ENCODE measurements at regions not wholly inside any gene's neighbourhood (a gene's known extent, or its start where the extent isn't known, plus 50 kb on each side); places are given as distances from the start of the nearest gene placed in this dataset.

- no peak for TF ChIP-seq CTCF (IDR thresholded peaks at IDR 0.05)
- peaks cover 4% of the 10 kb centered on the region for H3K9me3 Mint-ChIP-seq
- DNase-seq = no peak
- peak overlapping the region; percentile 70 for H3K27ac Mint-ChIP-seq
- peaks cover 7% of the 10 kb centered on the region for H3K27me3 Mint-ChIP-seq (ENCODE audit: low read depth, poor library complexity)
- peaks cover 50% of the 10 kb centered on the region for H3K4me1 Mint-ChIP-seq
- no peak overlapping the region for H3K4me3 Mint-ChIP-seq
- no peaks in the 10 kb centered on the region for H3K36me3 Mint-ChIP-seq (ENCODE audit: low read depth)
Observed at GRCh38 chr2:19652811-19653210, 249.0 kb downstream of the TTC32 start.

GRCh38 chr2:19651466-19651865 is 250.3 kb downstream of the TTC32 start:
- Mint-ChIP-seq H3K9me3 (no peaks in the 10 kb centered on the region), H3K4me1 (peaks cover 59% of the 10 kb centered on the region), H3K36me3 (ENCODE audit: low read depth) (no peaks in the 10 kb centered on the region), H3K27ac (no peak overlapping the region), H3K27me3 (ENCODE audit: low read depth, poor library complexity) (peaks cover 7% of the 10 kb centered on the region), H3K4me3 (no peak overlapping the region)
- DNase-seq = no peak
- no peak for TF ChIP-seq CTCF (IDR thresholded peaks at IDR 0.05)

- Mint-ChIP-seq H3K4me3 (no peak overlapping the region), H3K36me3 (ENCODE audit: low read depth) (peaks cover under 1% of the 10 kb centered on the region), H3K27me3 (ENCODE audit: low read depth, poor library complexity) (peaks cover 7% of the 10 kb centered on the region), H3K27ac (no peak overlapping the region), H3K4me1 (peaks cover 48% of the 10 kb centered on the region), H3K9me3 (peaks cover 1% of the 10 kb centered on the region)
- no peak for DNase-seq
- no peak for TF ChIP-seq CTCF (IDR thresholded peaks at IDR 0.05)
Observed at GRCh38 chr2:19649785-19650380, 251.9 kb downstream of the TTC32 start.

GRCh38 chr2:19649142-19649541 is 252.6 kb downstream of the TTC32 start:
- TF ChIP-seq CTCF (IDR thresholded peaks at IDR 0.05) = no peak
- Mint-ChIP-seq H3K9me3 (peaks cover 9% of the 10 kb centered on the region), H3K4me3 (no peak overlapping the region), H3K4me1 (peaks cover 48% of the 10 kb centered on the region), H3K27me3 (ENCODE audit: low read depth, poor library complexity) (peaks cover 3% of the 10 kb centered on the region), H3K36me3 (ENCODE audit: low read depth) (peaks cover 8% of the 10 kb centered on the region), H3K27ac (no peak overlapping the region)
- no peak for DNase-seq

- Mint-ChIP-seq H3K36me3 (ENCODE audit: low read depth) (peaks cover 12% of the 10 kb centered on the region), H3K27ac (no peak overlapping the region), H3K4me1 (peaks cover 44% of the 10 kb centered on the region), H3K9me3 (peaks cover 12% of the 10 kb centered on the region), H3K27me3 (ENCODE audit: low read depth, poor library complexity) (peaks cover 6% of the 10 kb centered on the region), H3K4me3 (no peak overlapping the region)
- TF ChIP-seq CTCF (IDR thresholded peaks at IDR 0.05) = no peak
- no peak for DNase-seq
Observed at GRCh38 chr2:19648583-19648982, 253.2 kb downstream of the TTC32 start.

- Mint-ChIP-seq H3K36me3 (ENCODE audit: low read depth) (peaks cover 12% of the 10 kb centered on the region), H3K4me1 (peaks cover 28% of the 10 kb centered on the region), H3K4me3 (no peak overlapping the region), H3K27ac (peak overlapping the region; percentile 34), H3K9me3 (peaks cover 12% of the 10 kb centered on the region), H3K27me3 (ENCODE audit: low read depth, poor library complexity) (peaks cover 6% of the 10 kb centered on the region)
- no peak for DNase-seq
- TF ChIP-seq CTCF (IDR thresholded peaks at IDR 0.05) = no peak
Observed at GRCh38 chr2:19646987-19647386, 254.8 kb downstream of the TTC32 start.
